GM18909 (cell line): ENCODE measurements at regions not wholly inside any gene's neighbourhood (a gene's known extent, or its start where the extent isn't known, plus 50 kb on each side); places are given as distances from the start of the nearest gene placed in this dataset.

Experiments
- ATAC-seq: cut with Tn5 transposase; IDR thresholded peaks from one replicate; pipeline ENCODE4 v1.9.1; 2021; ENCODE audit warnings: mild to moderate bottlenecking; ENCODE audit not compliant: unreplicated experiment, poor library complexity

GRCh38 chr9:119793218-119793617, 424.0 kb upstream of the BRINP1 start:
- no peak for ATAC-seq

GRCh38 chr9:119792242-119792641, 423.0 kb upstream of the BRINP1 start:
- no peak for ATAC-seq

- ATAC-seq: no peak
Observed at GRCh38 chr9:119789987-119790386, 420.8 kb upstream of the BRINP1 start.

- ATAC-seq: no peak
Observed at GRCh38 chr9:119788921-119789320, 419.7 kb upstream of the BRINP1 start.

- no peak for ATAC-seq
Observed at GRCh38 chr9:119781886-119782285, 412.7 kb upstream of the BRINP1 start.

- ATAC-seq: no peak
Observed at GRCh38 chr9:119775410-119775809, 406.2 kb upstream of the BRINP1 start.

- no peak for ATAC-seq
Observed at GRCh38 chr9:119773823-119774222, 404.6 kb upstream of the BRINP1 start.

GRCh38 chr9:119771341-119771740, 402.1 kb upstream of the BRINP1 start:
- ATAC-seq: no peak

GRCh38 chr9:119768266-119768665, 399.0 kb upstream of the BRINP1 start:
- no peak for ATAC-seq

- ATAC-seq: no peak
Observed at GRCh38 chr9:119765632-119766175, 396.5 kb upstream of the BRINP1 start.

GRCh38 chr9:119763260-119763659, 394.0 kb upstream of the BRINP1 start:
- no peak for ATAC-seq

GRCh38 chr9:119761812-119762211, 392.6 kb upstream of the BRINP1 start:
- no peak for ATAC-seq

- ATAC-seq: no peak
Observed at GRCh38 chr9:119758990-119759389, 389.8 kb upstream of the BRINP1 start.

GRCh38 chr9:119758241-119758640, 389.0 kb upstream of the BRINP1 start:
- no peak for ATAC-seq

- no peak for ATAC-seq
Observed at GRCh38 chr9:119739476-119739875, 370.2 kb upstream of the BRINP1 start.

- peak; percentile 98 for ATAC-seq
Observed at GRCh38 chr9:119736491-119737454, 367.5 kb upstream of the BRINP1 start.

GRCh38 chr9:119727988-119728387, 358.8 kb upstream of the BRINP1 start:
- no peak for ATAC-seq

GRCh38 chr9:119726035-119726434, 356.8 kb upstream of the BRINP1 start:
- ATAC-seq: no peak

- ATAC-seq: no peak
Observed at GRCh38 chr9:119722384-119722783, 353.1 kb upstream of the BRINP1 start.

GRCh38 chr9:119712325-119712724, 343.1 kb upstream of the BRINP1 start:
- no peak for ATAC-seq

- ATAC-seq: no peak
Observed at GRCh38 chr9:119709431-119709830, 340.2 kb upstream of the BRINP1 start.
